GM18520 (cell line): ENCODE measurements at regions not wholly inside any gene's neighbourhood (a gene's known extent, or its start where the extent isn't known, plus 50 kb on each side); places are given as distances from the start of the nearest gene placed in this dataset.
A peak's percentile ranks its signal among the peaks of the same experiment; 100 is the strongest.

ENCODE experiments used
- ATAC-seq: cut with Tn5 transposase; IDR thresholded peaks from one replicate; pipeline ENCODE4 v1.9.1; 2021; ENCODE audit not compliant: unreplicated experiment

- ATAC-seq: no peak
Observed at GRCh38 chr1:193519922-193520321, 333.5 kb upstream of the B3GALT2 start.

GRCh38 chr1:193516755-193517388, 330.5 kb upstream of the B3GALT2 start:
- no peak for ATAC-seq

- ATAC-seq: no peak
Observed at GRCh38 chr1:193514397-193514796, 328.0 kb upstream of the B3GALT2 start.

- no peak for ATAC-seq
Observed at GRCh38 chr1:193513032-193513431, 326.6 kb upstream of the B3GALT2 start.

- ATAC-seq: no peak
Observed at GRCh38 chr1:193504920-193505319, 318.5 kb upstream of the B3GALT2 start.

- ATAC-seq: no peak
Observed at GRCh38 chr1:193498088-193498655, 311.8 kb upstream of the B3GALT2 start.

- no peak for ATAC-seq
Observed at GRCh38 chr1:193494368-193494767, 308.0 kb upstream of the B3GALT2 start.

- ATAC-seq: no peak
Observed at GRCh38 chr1:193489191-193489590, 302.8 kb upstream of the B3GALT2 start.

- ATAC-seq: no peak
Observed at GRCh38 chr1:193487722-193488121, 301.3 kb upstream of the B3GALT2 start.

GRCh38 chr1:193486671-193487229, 300.3 kb upstream of the B3GALT2 start:
- no peak for ATAC-seq

- no peak for ATAC-seq
Observed at GRCh38 chr1:193480755-193481154, 294.3 kb upstream of the B3GALT2 start.

- peak; percentile 84 for ATAC-seq
Observed at GRCh38 chr1:193479187-193479586, 292.8 kb upstream of the B3GALT2 start.

GRCh38 chr1:193476748-193477147, 290.3 kb upstream of the B3GALT2 start:
- no peak for ATAC-seq

GRCh38 chr1:193473932-193474331, 287.5 kb upstream of the B3GALT2 start:
- ATAC-seq: no peak

GRCh38 chr1:193472838-193473398, 286.5 kb upstream of the B3GALT2 start:
- ATAC-seq: no peak

- ATAC-seq: no peak
Observed at GRCh38 chr1:193472430-193472829, 286.0 kb upstream of the B3GALT2 start.

- no peak for ATAC-seq
Observed at GRCh38 chr1:193471981-193472380, 285.6 kb upstream of the B3GALT2 start.

- no peak for ATAC-seq
Observed at GRCh38 chr1:193463326-193463932, 277.0 kb upstream of the B3GALT2 start.

GRCh38 chr1:193462629-193463320, 276.4 kb upstream of the B3GALT2 start:
- no peak for ATAC-seq

- ATAC-seq: no peak
Observed at GRCh38 chr1:193458628-193459027, 272.2 kb upstream of the B3GALT2 start.

- ATAC-seq: no peak
Observed at GRCh38 chr1:193457676-193458075, 271.3 kb upstream of the B3GALT2 start.
